ENCODE measurements at regions not wholly inside any gene's neighbourhood (a gene's known extent, or its start where the extent isn't known, plus 50 kb on each side); places are given as distances from the start of the nearest gene placed in this dataset.

DNA sequence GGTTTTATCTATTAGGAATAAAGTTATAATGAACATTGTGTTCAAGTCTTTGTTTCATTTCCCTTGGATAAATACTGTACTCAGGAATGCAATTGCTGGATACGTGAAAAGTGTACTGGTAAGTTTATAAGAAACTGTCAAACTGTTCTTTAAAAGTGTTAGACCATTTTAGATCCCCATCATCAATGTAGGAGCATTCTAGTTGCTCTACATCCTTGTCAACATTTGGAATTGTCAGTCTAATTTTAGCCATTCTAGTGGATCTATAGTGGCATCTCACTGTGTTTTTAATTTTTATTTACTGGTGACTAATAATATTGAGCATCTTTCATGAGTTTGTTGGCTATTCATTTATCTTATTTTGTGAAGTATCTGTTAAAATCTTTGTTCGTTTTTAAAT is 354.0 kb upstream of the NRP1 start:
- no peak overlapping the region for H3K4me3 ChIP-seq (ENCODE audit: low read depth, low read length)
- DNase-seq (ENCODE audit: low read depth) = no peak
- TF ChIP-seq, protein P1, sequence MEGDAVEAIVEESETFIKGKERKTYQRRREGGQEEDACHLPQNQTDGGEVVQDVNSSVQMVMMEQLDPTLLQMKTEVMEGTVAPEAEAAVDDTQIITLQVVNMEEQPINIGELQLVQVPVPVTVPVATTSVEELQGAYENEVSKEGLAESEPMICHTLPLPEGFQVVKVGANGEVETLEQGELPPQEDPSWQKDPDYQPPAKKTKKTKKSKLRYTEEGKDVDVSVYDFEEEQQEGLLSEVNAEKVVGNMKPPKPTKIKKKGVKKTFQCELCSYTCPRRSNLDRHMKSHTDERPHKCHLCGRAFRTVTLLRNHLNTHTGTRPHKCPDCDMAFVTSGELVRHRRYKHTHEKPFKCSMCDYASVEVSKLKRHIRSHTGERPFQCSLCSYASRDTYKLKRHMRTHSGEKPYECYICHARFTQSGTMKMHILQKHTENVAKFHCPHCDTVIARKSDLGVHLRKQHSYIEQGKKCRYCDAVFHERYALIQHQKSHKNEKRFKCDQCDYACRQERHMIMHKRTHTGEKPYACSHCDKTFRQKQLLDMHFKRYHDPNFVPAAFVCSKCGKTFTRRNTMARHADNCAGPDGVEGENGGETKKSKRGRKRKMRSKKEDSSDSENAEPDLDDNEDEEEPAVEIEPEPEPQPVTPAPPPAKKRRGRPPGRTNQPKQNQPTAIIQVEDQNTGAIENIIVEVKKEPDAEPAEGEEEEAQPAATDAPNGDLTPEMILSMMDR (IDR thresholded peaks at IDR 0.05; ENCODE audit: insufficient read depth, low read length) = no peak

DNA sequence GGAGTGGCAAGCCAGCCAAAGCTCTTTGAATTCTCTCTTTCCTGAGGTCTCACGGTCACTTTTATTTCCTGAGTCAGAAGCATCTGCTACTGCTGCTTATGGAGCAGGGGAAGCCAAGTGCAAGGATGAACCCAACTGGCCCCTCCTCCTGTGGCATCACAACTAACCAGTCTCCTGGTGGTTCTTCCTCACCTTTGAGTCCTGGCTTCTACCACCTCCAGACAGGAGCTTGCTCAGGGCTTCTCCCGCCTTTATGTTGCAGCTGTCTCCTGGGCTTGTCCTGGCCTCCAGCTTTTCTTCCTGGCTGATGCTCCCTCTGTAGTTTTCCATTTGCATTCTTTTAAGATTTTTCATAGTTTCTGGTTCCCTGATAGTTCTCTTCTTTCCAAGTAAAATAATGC is 349.7 kb upstream of the NRP1 start:
- peak; percentile 40 for DNase-seq (ENCODE audit: low read depth)
- TF ChIP-seq, protein P1 (IDR thresholded peaks at IDR 0.05; ENCODE audit: insufficient read depth, low read length) = no peak
- no peak overlapping the region for H3K4me3 ChIP-seq (ENCODE audit: low read depth, low read length)

DNA sequence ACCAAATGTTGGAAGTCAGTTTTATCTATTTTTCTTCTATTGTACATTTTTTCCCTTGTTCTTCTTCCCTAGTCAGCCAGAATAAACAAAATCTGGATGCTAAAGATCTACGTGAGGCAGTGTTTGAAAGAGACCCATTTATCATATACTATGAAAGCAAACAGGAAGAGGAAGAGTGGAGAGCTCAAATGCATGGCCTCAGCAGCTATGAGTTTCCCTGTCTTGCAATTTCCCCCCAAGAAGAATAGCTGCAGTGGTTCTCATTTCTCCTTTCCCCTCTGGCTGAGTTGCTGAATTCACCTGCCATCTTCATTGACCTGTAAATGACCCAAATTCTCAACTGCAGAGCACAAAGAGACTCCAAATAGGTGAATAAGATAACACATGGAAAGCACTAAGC is 347.1 kb upstream of the NRP1 start:
- DNase-seq (ENCODE audit: low read depth) = no peak
- TF ChIP-seq, protein P1 (IDR thresholded peaks at IDR 0.05; ENCODE audit: insufficient read depth, low read length) = no peak
- H3K4me3 ChIP-seq (ENCODE audit: low read depth, low read length) = no peak overlapping the region

DNA sequence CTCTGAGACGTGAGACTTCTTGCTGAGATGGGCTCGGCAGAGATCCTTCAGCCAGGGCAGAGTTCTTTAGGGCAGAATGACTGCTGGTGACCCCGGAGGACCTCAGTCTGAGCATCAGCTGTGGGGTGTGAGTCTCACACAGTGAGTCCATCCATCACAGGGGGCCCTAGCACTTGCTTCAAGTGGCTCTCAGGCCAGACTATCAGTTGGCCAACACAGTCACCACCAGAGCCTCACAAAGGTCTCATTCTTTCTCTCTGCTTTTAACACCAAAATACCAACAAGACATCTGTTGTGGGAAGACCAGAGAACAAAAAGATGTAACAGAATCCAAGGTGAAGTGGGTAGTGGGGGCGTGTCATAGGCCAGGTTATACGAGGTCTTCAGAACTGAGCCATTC is 345.6 kb upstream of the NRP1 start:
- no peak for DNase-seq (ENCODE audit: low read depth)
- H3K4me3 ChIP-seq (ENCODE audit: low read depth, low read length) = no peak overlapping the region
- TF ChIP-seq, protein P1 (IDR thresholded peaks at IDR 0.05; ENCODE audit: insufficient read depth, low read length) = no peak

DNA sequence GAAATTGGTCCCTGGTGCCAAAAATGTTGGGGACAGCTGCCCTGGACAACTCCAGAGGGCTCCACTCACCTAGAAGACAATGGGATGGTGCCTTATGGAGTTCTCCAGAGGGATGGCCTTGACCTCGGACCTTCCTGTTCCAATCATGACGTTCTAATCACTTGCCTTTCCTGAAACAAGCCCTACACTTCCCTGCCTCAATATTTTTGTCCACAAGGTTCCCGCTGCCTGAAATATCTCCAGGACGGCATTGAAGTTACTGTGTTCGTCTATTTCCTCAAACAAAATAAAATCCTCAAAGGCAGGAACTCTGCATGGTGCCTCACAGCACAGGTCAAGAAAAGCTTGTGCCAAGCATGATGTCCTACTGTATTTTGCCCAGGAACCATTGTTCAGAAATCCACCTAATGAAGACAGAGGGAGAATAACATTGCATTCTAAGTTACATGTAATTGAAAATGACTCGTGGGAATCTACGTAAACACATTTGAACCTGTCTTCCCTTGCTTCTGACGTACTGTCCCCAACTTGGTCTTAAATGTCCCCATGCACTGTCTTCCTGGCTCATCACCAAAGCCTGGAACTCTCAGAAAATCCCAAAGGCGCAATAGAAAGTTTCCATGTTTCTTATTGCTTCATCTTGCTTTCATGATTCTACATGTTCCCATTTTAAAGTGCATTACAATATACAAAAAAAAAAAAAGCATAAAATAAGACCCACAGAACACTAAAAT is 342.3 kb upstream of the NRP1 start:
- no peak for DNase-seq (ENCODE audit: low read depth)
- TF ChIP-seq, protein P1 (IDR thresholded peaks at IDR 0.05; ENCODE audit: insufficient read depth, low read length) = no peak
- H3K4me3 ChIP-seq (ENCODE audit: low read depth, low read length) = no peak overlapping the region

DNA sequence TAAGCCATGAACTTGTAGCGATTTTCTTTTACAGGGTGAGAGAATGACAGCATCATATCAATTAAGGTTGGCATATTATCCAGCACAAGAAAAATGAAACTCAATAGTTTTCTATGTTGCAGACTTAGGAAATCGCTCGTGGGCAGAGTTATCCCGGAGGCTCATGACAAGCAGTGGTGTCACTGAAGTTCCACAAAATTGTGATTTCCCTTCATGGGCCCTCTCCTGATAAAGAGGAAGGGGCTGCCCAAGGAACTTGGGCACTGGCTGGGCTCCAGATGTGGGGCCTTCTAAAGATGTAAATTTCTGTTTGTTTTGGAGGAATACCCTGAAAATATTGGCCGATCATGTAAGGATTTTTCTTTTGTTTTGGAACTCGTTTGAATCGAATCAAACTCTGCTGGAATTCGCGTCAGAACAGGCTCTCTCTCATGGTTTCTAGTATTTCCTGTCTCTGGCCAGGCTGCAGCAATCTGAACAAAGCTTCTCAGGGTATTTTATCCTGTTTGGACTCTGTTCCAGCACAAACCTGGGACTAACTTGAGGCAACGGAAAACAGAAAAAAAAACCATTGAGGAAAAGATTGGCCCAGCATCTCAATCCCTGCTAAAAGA is 340.6 kb upstream of the NRP1 start:
- TF ChIP-seq, protein P1 (IDR thresholded peaks at IDR 0.05; ENCODE audit: insufficient read depth, low read length) = no peak
- H3K4me3 ChIP-seq (ENCODE audit: low read depth, low read length) = peak overlapping the region; percentile 33
- peak; percentile 68 for DNase-seq (ENCODE audit: low read depth)
